OCI-LY1 (cell line): ENCODE measurements at regions not wholly inside any gene's neighbourhood (a gene's known extent, or its start where the extent isn't known, plus 50 kb on each side); places are given as distances from the start of the nearest gene placed in this dataset.

Experiments
- H2AFZ ChIP-seq: fragments of 200-600 bp; sonication (generic), shearing (Covaris generic); 2 replicates; pipeline ENCODE4 v1.6.0; 2014; ENCODE audit warnings: antibody characterized with exemption, mild to moderate bottlenecking, low read length
- H3F3A ChIP-seq: fragments of 200-600 bp; sonication (generic), shearing (Covaris generic); 2 replicates; pipeline ENCODE4 v1.6.0; 2014; ENCODE audit warnings: mild to moderate bottlenecking, antibody characterized with exemption, low read length, moderate library complexity; ENCODE audit not compliant: insufficient read depth
- H3K27ac ChIP-seq: fragments of 200-600 bp; sonication (generic); 2 replicates; pipeline ENCODE4 v1.5.1; 2014; ENCODE audit warnings: low read length, mixed run types, mild to moderate bottlenecking, low read depth; ENCODE audit not compliant: poor library complexity, severe bottlenecking
- H3K27me3 ChIP-seq: fragments of 200-600 bp; sonication (generic); 2 replicates; pipeline ENCODE4 v1.6.0; 2014; ENCODE audit warnings: antibody characterized with exemption, mild to moderate bottlenecking, low read length, moderate library complexity; ENCODE audit not compliant: insufficient read depth
- H3K36me3 ChIP-seq: fragments of 200-600 bp; sonication (generic); 2 replicates; pipeline ENCODE4 v1.6.1; 2014; ENCODE audit warnings: mild to moderate bottlenecking, antibody characterized with exemption, low read length, moderate library complexity, mixed read lengths; ENCODE audit not compliant: insufficient read depth
- H3K4me1 ChIP-seq: fragments of 200-600 bp; sonication (generic); 2 replicates; pipeline ENCODE4 v1.5.1; 2014; ENCODE audit warnings: mild to moderate bottlenecking, low read length, moderate library complexity; ENCODE audit not compliant: insufficient read depth, severe bottlenecking
- H3K4me2 ChIP-seq: fragments of 200-600 bp; sonication (generic), shearing (Covaris generic); 2 replicates; pipeline ENCODE4 v1.6.1; 2014; ENCODE audit warnings: low read length
- H3K4me3 ChIP-seq: fragments of 200-600 bp; sonication (generic); 2 replicates; pipeline ENCODE4 v1.5.1; 2014; ENCODE audit warnings: low read length, low read depth, mild to moderate bottlenecking, mixed read lengths; ENCODE audit not compliant: poor library complexity, severe bottlenecking
- H3K79me2 ChIP-seq: fragments of 200-600 bp; shearing (Covaris generic); 2 replicates; pipeline ENCODE4 v1.6.1; 2016; ENCODE audit warnings: mixed run types, low read length, mixed read lengths; ENCODE audit not compliant: insufficient read depth
- H3K9ac ChIP-seq: fragments of 200-600 bp; sonication (generic), shearing (Covaris generic); 2 replicates; pipeline ENCODE4 v1.6.1; 2014; ENCODE audit warnings: mild to moderate bottlenecking, low read length, mixed read lengths
- H3K9me2 ChIP-seq: fragments of 200-600 bp; sonication (generic), shearing (Covaris generic); 2 replicates; pipeline ENCODE4 v1.6.1; 2014; ENCODE audit warnings: low read depth, mild to moderate bottlenecking, low read length, mixed read lengths
- H3K9me3 ChIP-seq: fragments of 200-600 bp; shearing (Covaris generic); 2 replicates; pipeline ENCODE4 v1.6.1; 2014; ENCODE audit warnings: low read length, mixed read lengths
- H4K20me1 ChIP-seq: fragments of 200-600 bp; sonication (generic), shearing (Covaris generic); 2 replicates; pipeline ENCODE4 v1.6.0; 2016; ENCODE audit warnings: mild to moderate bottlenecking, low read length; ENCODE audit not compliant: insufficient read depth
- CTCF ChIP-seq: fragments of 200-600 bp; sonication (generic), shearing (Covaris generic); IDR thresholded peaks from 2 replicates; pipeline ENCODE4 v1.5.1; 2017; ENCODE audit warnings: mild to moderate bottlenecking, antibody characterized with exemption, low read length, moderate library complexity, mixed read lengths
- EZH2 ChIP-seq: fragments of 200-600 bp; sonication (generic), shearing (Covaris generic); IDR thresholded peaks from 2 replicates; pipeline ENCODE4 v1.8.0; 2017; ENCODE audit warnings: borderline replicate concordance, mixed run types, mild to moderate bottlenecking, antibody characterized with exemption, low read length, moderate library complexity, mixed read lengths

GRCh38 chr7:156435486-156436231 is 204.9 kb upstream of the RNF32 start:
- Histone ChIP-seq H3K4me1 (peaks cover 4% of the 10 kb centered on the region), H3K4me3 (no peak overlapping the region), H3K9me2 (no peaks in the 10 kb centered on the region), H3K9ac (no peak overlapping the region), H4K20me1 (no peaks in the 10 kb centered on the region), H3K27ac (no peak overlapping the region), H3K9me3 (no peaks in the 10 kb centered on the region), H3F3A (no peaks in the 10 kb centered on the region), H3K4me2 (no peak overlapping the region), H3K36me3 (no peaks in the 10 kb centered on the region), H2AFZ (no peak overlapping the region), H3K79me2 (no peaks in the 10 kb centered on the region), H3K27me3 (no peaks in the 10 kb centered on the region; the same call in 1 of the 2 replicates)
- TF ChIP-seq CTCF = no peak

GRCh38 chr7:156434706-156435105 is 205.9 kb upstream of the RNF32 start:
- no peak overlapping the region for H2AFZ ChIP-seq
- H3K9me2 ChIP-seq = no peaks in the 10 kb centered on the region
- no peak overlapping the region for H3K9ac ChIP-seq
- no peaks in the 10 kb centered on the region for H4K20me1 ChIP-seq
- peaks cover 4% of the 10 kb centered on the region for H3K4me1 ChIP-seq
- no peaks in the 10 kb centered on the region for H3K79me2 ChIP-seq
- no peaks in the 10 kb centered on the region for H3K36me3 ChIP-seq
- H3K9me3 ChIP-seq = no peaks in the 10 kb centered on the region
- TF ChIP-seq CTCF = no peak
- TF ChIP-seq EZH2 = no peak
- H3K4me3 ChIP-seq = no peak overlapping the region
- no peaks in the 10 kb centered on the region for H3F3A ChIP-seq
- no peaks in the 10 kb centered on the region; the same call in 1 of the 2 replicates for H3K27me3 ChIP-seq
- H3K4me2 ChIP-seq = no peak overlapping the region
- no peak overlapping the region for H3K27ac ChIP-seq

GRCh38 chr7:156432018-156432417 is 208.6 kb upstream of the RNF32 start:
- H3K4me2 ChIP-seq = no peak overlapping the region

More at GRCh38 chr7:156432018-156432417, 208.6 kb upstream of the RNF32 start:
- Histone ChIP-seq H3K27me3 (no peaks in the 10 kb centered on the region; the same call in 1 of the 2 replicates), H3K27ac (no peak overlapping the region), H3K9ac (no peak overlapping the region), H3K4me3 (no peak overlapping the region), H3K79me2 (no peaks in the 10 kb centered on the region), H3K9me3 (no peaks in the 10 kb centered on the region), H3K4me1 (peaks cover 4% of the 10 kb centered on the region), H2AFZ (no peak overlapping the region), H4K20me1 (no peaks in the 10 kb centered on the region), H3K36me3 (no peaks in the 10 kb centered on the region), H3K9me2 (no peaks in the 10 kb centered on the region), H3F3A (no peaks in the 10 kb centered on the region)
- TF ChIP-seq CTCF (no peak), EZH2 (no peak)
